Activated CD4-positive, alpha-beta T cell treated with anti-CD3 and anti-CD28 coated beads for 24 hours (primary cell): ENCODE measurements at regions not wholly inside any gene's neighbourhood (a gene's known extent, or its start where the extent isn't known, plus 50 kb on each side); places are given as distances from the start of the nearest gene placed in this dataset.
"Not testable (repeated sequence)": the region's sequence is repeated elsewhere in the genome, so short reads cannot be mapped to it uniquely, and the experiment has no call there.

Experiments used
- DNase-seq, 2 donors: peaks; one replicate each; pipeline ENCODE4 v3.0.0-alpha.2; 2020; ENCODE audit warnings: low read depth in 2 of 2

DNA sequence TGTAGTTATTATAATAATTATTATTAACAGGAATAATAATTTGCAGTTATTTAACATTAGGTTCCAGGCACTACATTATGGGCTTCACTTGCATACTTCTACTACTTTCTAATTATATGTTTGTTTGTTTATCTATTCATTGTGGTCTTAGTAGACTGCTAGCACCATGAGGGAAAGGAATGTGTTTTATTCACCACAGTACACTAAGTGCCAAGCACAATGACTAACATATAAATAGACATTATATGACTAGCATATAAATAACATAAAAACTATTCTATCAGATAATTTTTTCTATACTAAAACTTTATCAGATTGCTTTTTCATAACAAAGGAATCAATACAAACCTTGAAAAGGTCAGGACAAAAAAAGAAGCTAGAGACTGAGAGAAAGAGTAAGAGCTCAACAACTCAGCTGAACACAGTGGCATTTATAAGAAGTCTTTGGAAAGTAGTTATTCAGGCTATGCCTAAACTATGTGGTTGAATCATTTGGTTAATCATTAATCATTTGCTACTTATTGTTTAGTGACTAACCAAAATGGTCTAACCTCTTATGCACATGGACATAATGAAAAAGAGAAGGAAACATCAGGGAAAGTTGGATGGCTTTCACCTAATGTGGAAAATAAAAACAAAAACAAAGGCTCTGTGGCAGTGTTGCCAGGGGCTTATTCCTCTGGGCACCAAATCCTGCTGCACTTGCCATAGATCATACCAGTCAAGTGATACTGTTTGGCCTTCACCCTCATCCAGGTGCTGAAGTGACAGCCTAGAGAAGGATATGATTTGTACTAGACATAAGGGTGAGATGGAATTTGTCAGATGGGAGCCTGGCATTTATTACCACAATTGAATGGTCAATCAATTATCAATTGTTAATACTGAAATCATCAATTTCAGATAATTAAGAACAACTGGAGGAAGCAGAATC, 174.9 kb downstream of the ETAA1 start:
- DNase-seq, result no peak

GRCh38 chr2:67572721-67573435, 175.7 kb downstream of the ETAA1 start:
- DNase-seq, result no peak

DNA sequence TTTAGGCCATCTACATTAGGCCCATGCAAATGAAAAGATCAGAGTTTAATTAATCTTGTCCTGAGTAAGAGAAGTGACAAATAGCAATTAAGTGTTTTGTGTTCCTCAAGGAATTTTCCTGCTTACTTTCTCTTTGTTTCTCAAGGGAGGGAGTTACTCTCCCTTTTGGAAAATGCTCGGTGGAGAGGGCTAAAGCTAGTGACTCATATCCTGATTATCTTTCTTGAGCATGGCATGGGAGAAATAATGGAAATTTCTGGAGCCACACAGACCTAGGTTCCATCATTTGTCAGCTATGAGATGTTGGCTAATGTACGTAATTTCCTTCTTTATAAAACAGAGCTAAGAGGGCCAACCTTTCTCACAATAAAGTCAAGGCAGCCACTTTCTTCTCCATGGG, 177.1 kb downstream of the ETAA1 start:
- DNase-seq, result no peak

- no peak for DNase-seq
Observed at GRCh38 chr2:67576226-67576625, 179.1 kb downstream of the ETAA1 start.

DNA sequence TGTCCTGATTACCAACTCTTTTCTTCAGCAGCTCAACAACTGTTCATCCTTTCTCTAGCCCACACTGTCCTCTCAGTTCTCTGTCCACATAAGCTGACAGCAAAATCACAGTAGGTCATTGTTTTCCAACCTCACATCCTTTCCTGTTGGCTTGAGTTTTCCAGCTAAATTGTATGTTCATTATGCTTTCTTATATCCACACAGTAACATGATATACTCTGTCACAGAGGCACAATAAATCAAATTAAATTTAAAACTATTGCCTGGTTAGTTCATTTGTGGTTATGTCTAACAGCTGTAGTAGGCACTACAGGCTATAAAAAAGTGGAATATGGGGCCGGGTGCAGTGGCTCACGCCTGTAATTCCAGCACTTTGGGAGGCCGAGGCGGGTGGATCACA, 179.9 kb downstream of the ETAA1 start:
- DNase-seq, result no peak

DNA sequence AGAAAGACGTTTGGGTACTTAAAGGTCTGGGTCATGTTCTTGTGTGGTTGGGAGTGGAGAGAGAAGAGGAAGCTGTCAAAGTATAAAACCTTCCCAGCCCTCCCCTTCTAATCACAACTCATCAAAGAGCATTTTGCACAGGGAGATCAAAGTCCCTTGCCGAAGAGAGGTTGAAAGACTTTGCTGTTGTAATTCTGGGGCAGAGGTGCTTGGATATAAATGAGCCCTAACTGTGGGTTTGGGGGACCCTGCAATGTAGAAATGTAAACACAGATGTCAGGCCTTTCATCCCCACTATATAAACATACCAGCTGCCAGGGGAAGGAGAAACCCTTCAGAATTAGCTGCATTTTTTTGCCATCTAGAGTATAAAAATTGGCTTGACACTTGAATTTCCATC, 182.1 kb downstream of the ETAA1 start:
- no peak for DNase-seq

- no peak for DNase-seq
Observed at GRCh38 chr2:67579806-67580205, 182.7 kb downstream of the ETAA1 start.

DNA sequence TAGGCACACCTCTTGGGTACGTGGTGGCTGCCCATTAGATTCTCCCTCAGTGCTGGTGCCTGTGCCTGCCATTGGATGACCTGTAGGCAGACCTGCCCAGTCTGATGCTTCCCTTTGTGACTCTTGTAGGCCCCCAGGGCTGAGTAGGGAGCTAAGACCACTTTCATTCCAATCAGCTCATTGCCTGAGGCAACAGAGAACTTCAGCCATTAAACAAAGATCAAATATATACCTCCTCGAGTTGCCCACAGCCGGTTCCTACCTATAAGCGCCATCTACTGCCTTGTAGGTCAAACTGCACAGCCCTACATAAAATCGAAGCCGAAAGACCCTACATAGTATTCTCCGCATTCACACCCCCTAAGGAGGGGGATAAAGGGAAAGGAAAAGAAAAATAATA, 184.6 kb downstream of the ETAA1 start:
- no peak for DNase-seq

GRCh38 chr2:67583185-67583584, 186.1 kb downstream of the ETAA1 start:
- DNase-seq, result no peak

DNA sequence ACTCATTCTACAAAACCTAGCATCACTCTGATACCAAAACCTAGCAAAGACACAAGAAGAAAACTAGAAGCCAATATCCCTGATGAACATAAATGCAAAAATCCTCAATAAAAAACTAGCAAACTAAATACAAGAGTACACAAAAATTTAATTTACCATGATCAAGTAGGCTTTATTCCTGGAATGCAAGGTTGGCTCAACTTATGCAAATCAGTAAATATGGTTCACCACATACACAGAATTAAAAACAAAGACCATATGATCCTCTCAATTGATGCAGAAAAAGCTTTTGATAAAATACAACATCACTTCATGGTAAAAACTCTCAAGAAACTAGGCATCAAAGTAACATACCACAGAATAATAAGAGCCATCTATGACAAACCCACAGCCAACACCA, 188.3 kb downstream of the ETAA1 start:
- DNase-seq, result no peak

DNA sequence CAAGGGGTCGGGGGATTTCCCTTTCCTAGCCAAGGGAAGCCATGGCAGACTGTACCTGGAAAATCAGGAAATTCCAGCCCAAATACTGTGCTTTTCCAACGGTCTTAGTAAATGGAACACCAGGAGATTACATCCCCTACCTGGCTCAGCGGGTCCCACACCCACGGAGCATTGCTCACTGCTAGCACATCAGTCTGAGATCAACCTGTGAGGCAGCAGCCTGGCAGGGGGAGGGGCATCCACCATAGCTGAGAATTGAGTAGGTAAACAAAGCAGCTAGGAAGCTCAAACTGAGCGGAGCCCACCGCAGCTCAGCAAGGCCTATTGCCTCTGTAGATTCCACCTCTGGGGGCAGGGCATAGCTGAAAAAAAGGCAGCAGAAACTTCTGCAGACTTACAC, 192.0 kb downstream of the ETAA1 start:
- DNase-seq, result not testable (repeated sequence)

GRCh38 chr2:67594522-67594921, 197.4 kb downstream of the ETAA1 start:
- DNase-seq, result not testable (repeated sequence)

GRCh38 chr2:67596871-67597270, 199.7 kb downstream of the ETAA1 start:
- no peak for DNase-seq

DNA sequence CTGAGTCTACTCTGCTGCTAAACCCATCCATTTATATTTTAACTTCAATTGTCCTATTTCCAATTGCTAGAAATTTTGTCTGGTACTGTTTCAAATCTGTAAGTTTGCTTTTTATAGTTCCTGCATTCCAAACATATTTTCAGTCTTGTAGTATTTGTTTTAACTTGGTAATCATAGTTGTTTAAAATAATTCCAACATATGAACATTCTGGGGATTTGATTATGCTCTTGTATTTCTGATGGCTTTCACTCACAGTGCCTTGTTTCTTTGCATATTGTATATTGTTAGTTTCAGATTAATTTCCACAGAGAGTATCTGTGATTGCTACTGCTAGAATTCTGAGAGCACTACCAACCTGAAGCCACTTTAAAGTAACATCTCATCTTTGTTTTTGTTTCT, 202.4 kb downstream of the ETAA1 start:
- no peak for DNase-seq

- DNase-seq, result no peak
Observed at GRCh38 chr2:67600222-67600871, 203.2 kb downstream of the ETAA1 start.

DNA sequence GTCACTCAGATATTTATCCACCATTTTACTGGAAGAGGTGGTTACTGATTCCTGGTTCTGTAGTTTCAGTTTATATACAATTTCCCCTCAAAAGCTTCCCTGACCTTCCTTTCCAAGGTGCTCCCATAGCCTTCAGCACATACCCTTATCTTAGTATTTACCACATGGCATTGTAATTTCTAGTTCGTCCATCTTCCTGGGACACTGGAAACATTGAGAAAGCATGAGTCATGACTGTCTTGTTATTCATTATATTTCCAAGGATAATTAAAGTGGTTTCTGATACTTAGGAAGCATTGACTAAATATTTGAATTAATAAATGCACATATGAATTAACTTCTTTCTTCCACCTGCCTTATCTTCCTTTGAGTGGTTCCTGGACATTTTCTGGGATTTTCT, 203.8 kb downstream of the ETAA1 start:
- DNase-seq, result no peak

DNA sequence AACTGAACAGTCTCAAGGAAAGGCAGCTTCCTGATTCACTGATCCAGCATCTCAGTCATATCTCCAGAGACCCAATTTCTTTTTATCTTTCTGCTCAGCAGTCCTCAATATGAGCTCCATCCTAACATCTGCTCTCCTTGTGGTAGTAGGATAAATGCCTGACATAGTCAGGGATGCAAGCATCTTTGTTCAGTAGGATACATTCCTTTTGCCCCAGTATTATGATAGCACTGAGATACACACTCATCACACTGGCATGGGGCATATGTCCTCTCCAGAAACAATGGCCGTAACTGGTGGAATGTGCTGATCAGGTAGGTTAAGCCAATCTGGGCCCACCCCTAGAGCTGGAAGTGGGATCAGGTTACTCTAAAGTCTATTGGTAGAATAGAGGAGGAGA, 207.2 kb downstream of the ETAA1 start:
- DNase-seq, result no peak

DNA sequence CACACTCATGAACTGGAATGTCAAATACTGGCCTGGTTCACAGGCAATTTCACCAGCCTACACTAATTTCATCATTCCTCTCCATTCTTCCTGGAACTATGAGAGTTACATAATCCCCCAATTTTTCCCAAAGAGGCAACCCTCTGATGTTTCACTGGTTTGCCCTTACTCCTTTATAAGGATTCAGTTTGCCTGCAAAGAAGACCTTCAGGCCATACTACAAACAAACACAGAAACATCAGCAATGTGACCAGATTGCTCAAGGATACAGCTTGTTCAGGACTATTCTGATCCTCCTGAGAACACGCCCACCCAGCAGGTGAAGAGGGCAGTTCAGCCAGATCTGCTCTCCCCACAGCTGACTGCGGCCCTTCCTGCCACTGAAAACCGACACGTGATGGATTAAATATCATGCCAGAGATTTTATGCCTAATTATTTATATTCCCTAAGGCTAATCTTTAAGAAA, 215.5 kb downstream of the ETAA1 start:
- no peak for DNase-seq

DNA sequence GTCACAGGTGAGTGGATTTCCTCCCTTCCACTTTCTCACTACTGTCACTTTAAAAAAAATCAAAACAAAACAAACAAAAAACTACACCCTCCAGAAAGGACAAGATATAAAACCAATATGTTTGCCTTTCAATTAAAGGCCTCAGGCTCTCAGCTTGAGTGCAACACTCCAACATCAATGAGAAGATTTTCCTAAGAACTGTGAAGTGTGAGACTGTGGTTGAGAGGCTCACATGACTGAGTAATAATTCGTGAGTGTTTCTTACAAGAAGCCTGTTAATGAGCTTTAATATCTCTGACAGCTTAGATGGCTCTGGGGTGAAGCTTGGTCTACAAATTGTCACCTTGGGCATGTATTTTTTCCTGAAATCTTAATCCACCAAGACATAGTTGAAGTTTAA, 216.1 kb downstream of the ETAA1 start:
- no peak for DNase-seq

DNA sequence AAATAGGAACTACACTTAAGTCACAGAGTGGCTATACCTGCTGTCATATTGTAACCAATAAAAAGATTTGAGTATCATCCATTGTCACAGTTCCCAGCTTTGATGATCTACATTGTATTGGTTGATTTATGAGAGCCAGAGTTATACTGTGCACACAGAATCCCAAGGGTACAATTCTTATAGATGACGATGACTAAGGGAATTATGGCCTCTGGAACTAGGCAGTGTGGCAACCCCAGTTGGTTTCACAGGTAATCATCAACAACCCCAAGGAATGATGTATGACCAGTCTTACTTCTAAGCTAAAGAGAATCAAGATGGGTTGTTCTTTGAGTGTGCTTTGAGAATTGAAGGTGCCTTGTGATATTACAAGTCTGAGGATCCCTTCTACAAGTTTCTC, 217.3 kb downstream of the ETAA1 start:
- DNase-seq, result no peak

GRCh38 chr2:67616749-67617148, 219.6 kb downstream of the ETAA1 start:
- no peak for DNase-seq

GRCh38 chr2:67619204-67619603, 222.1 kb downstream of the ETAA1 start:
- DNase-seq, result no peak

GRCh38 chr2:67623741-67624140, 226.6 kb downstream of the ETAA1 start:
- DNase-seq, result not testable (repeated sequence)
